Tibial nerve (tissue), 3 donors: ENCODE measurements at regions not wholly inside any gene's neighbourhood (a gene's known extent, or its start where the extent isn't known, plus 50 kb on each side); places are given as distances from the start of the nearest gene placed in this dataset.

Experiments
- POLR2A ChIP-seq, 2 donors: fragments of 450-650 bp; IDR thresholded peaks; one replicate each; pipeline ENCODE4 v1.6.1; 2017; ENCODE audit warnings: antibody characterized with exemption in 2 of 2, mild to moderate bottlenecking in 2 of 2, moderate library complexity in 2 of 2
- TF ChIP-seq, protein P1 (sequence below), 5 experiments: fragments of 200-600 bp in 3 of 5; fragments of 450-650 bp in 2 of 5; sonication (generic) in 3 of 5; IDR thresholded peaks; one replicate each; pipeline ENCODE4 v1.5.1; 2016 to 2019; ENCODE audit warnings: antibody characterized with exemption in 5 of 5, mild to moderate bottlenecking in 3 of 5, moderate library complexity in 2 of 5

DNA sequence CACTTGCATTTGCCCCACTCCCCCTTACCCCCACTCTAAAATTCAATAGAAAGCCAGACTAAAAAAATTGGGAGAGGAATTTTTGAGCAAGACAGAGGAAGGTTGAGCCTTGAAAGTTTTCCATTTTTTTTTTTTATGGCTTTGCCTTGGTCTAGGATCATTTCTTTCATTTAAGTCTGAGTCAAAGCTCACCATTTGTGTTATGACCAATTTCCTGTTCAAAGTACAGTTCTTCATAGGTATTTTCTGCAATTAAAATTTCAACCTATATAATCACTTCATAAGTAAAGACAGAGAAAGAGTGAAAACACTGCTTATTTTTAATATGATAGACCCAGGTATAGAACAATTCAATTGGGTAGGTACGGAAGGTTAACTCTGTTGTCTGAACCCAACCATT lies 436.6 kb upstream of the ADGRL2 start:
- TF ChIP-seq, protein P1, sequence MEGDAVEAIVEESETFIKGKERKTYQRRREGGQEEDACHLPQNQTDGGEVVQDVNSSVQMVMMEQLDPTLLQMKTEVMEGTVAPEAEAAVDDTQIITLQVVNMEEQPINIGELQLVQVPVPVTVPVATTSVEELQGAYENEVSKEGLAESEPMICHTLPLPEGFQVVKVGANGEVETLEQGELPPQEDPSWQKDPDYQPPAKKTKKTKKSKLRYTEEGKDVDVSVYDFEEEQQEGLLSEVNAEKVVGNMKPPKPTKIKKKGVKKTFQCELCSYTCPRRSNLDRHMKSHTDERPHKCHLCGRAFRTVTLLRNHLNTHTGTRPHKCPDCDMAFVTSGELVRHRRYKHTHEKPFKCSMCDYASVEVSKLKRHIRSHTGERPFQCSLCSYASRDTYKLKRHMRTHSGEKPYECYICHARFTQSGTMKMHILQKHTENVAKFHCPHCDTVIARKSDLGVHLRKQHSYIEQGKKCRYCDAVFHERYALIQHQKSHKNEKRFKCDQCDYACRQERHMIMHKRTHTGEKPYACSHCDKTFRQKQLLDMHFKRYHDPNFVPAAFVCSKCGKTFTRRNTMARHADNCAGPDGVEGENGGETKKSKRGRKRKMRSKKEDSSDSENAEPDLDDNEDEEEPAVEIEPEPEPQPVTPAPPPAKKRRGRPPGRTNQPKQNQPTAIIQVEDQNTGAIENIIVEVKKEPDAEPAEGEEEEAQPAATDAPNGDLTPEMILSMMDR (IDR thresholded peaks at IDR 0.05): no peak
- TF ChIP-seq POLR2A (IDR thresholded peaks at IDR 0.05): no peak
